ENCODE measurements at regions not wholly inside any gene's neighbourhood (a gene's known extent, or its start where the extent isn't known, plus 50 kb on each side); places are given as distances from the start of the nearest gene placed in this dataset.
A peak's percentile ranks its signal among the peaks of the same experiment; 100 is the strongest.
"Not testable (repeated sequence)": the region's sequence is repeated elsewhere in the genome, so short reads cannot be mapped to it uniquely, and the experiment has no call there.

- DNase-seq: not testable (repeated sequence)
Observed at GRCh38 chr15:21357056-21357455, 83.2 kb downstream of the POTEB3 start.

- DNase-seq: not testable (repeated sequence)
Observed at GRCh38 chr15:21355944-21356343, 84.4 kb downstream of the POTEB3 start.

GRCh38 chr15:21354597-21354996 is 85.7 kb downstream of the POTEB3 start:
- not testable (repeated sequence) for DNase-seq

GRCh38 chr15:21352670-21353318 is 87.5 kb downstream of the POTEB3 start:
- DNase-seq: not testable (repeated sequence)

GRCh38 chr15:21344960-21345359 is 95.3 kb downstream of the POTEB3 start:
- not testable (repeated sequence) for DNase-seq

- not testable (repeated sequence) for DNase-seq
Observed at GRCh38 chr15:21344500-21344899, 95.8 kb downstream of the POTEB3 start.

- DNase-seq: not testable (repeated sequence)
Observed at GRCh38 chr15:21337028-21337427, 103.3 kb downstream of the POTEB3 start.

GRCh38 chr15:21324720-21325460 is 115.4 kb downstream of the POTEB3 start:
- DNase-seq: not testable (repeated sequence)

- not testable (repeated sequence) for DNase-seq
Observed at GRCh38 chr15:21284353-21284752, 155.9 kb downstream of the POTEB3 start.

GRCh38 chr15:21283210-21283609 is 157.1 kb downstream of the POTEB3 start:
- DNase-seq: not testable (repeated sequence)

- not testable (repeated sequence) for DNase-seq
Observed at GRCh38 chr15:21280272-21280671, 160.0 kb downstream of the POTEB3 start.

GRCh38 chr15:21272176-21272982 is 167.9 kb downstream of the POTEB3 start:
- peak; percentile 59 for DNase-seq

GRCh38 chr15:21271566-21271965 is 168.7 kb downstream of the POTEB3 start:
- DNase-seq: peak; percentile 43

GRCh38 chr15:21270474-21270873 is 169.8 kb downstream of the POTEB3 start:
- DNase-seq: peak; percentile 30

- peak; percentile 1 for DNase-seq
Observed at GRCh38 chr15:21269673-21270072, 170.6 kb downstream of the POTEB3 start.

- DNase-seq: peak; percentile 2
Observed at GRCh38 chr15:21269121-21269520, 171.2 kb downstream of the POTEB3 start.

GRCh38 chr15:21268436-21268940 is 171.8 kb downstream of the POTEB3 start:
- DNase-seq: peak; percentile 2

- DNase-seq: peak; percentile 1
Observed at GRCh38 chr15:21267671-21268395, 172.5 kb downstream of the POTEB3 start.

- peak; percentile 3 for DNase-seq
Observed at GRCh38 chr15:21267226-21267625, 173.1 kb downstream of the POTEB3 start.

- peak; percentile 2 for DNase-seq
Observed at GRCh38 chr15:21265628-21266027, 174.7 kb downstream of the POTEB3 start.

GRCh38 chr15:21262851-21263425 is 177.4 kb downstream of the POTEB3 start:
- DNase-seq: peak; percentile 92
